ENCODE measurements at regions not wholly inside any gene's neighbourhood (a gene's known extent, or its start where the extent isn't known, plus 50 kb on each side); places are given as distances from the start of the nearest gene placed in this dataset.
"Not testable (repeated sequence)": the region's sequence is repeated elsewhere in the genome, so short reads cannot be mapped to it uniquely, and the experiment has no call there.

GRCh38 chr4:54596201-54596600, 61.6 kb upstream of the KIT start:
- ChIA-PET SMC1A (ENCODE audit: uncharacterized antibody, unreplicated experiment) (no interaction called here), POLR2A (no interaction called here), RAD21 (ENCODE audit: unreplicated experiment) (no interaction called here), CTCF (no interaction called here)
- Histone ChIP-seq H3K9me3 (replicated peaks; ENCODE audit: control insufficient read depth, insufficient read depth, low read length) (no peaks in the 10 kb centered on the region), H3K36me3 (ENCODE audit: control insufficient read depth in 2 of 2, insufficient read depth in 2 of 2, low read length in 1 of 2) (no peaks in the 10 kb centered on the region), H3K27ac (ENCODE audit: control insufficient read depth, insufficient read depth) (no peak overlapping the region), H4K20me1 (ENCODE audit: control insufficient read depth, insufficient read depth) (no peaks in the 10 kb centered on the region), H3K79me2 (ENCODE audit: control insufficient read depth, insufficient read depth, low read length) (no peaks in the 10 kb centered on the region), H3K9ac (ENCODE audit: control insufficient read depth, insufficient read depth, low read length) (no peak overlapping the region), H3K4me3 (no peak overlapping the region), H3K27me3 (replicated peaks in 1 of 2; ENCODE audit: control insufficient read depth in 2 of 2, insufficient read depth in 2 of 2, low read length in 1 of 2) (no peaks in the 10 kb centered on the region), H3K4me2 (ENCODE audit: control insufficient read depth, insufficient read depth) (no peak overlapping the region), H2AFZ (ENCODE audit: control insufficient read depth, low read depth, low read length) (no peak overlapping the region), H3K4me1 (ENCODE audit: control insufficient read depth, insufficient read depth, low read length) (no peaks in the 10 kb centered on the region)
- TF ChIP-seq ZNF274 (IDR thresholded peaks at IDR 0.05; ENCODE audit: insufficient read depth, insufficient read length) (no peak), USF1 (IDR thresholded peaks at IDR 0.05; ENCODE audit: borderline replicate concordance, extremely low read length, insufficient read depth, low read depth, low read length) (no peak), EED (IDR thresholded peaks at IDR 0.05; ENCODE audit: low read depth) (no peak), ZZZ3 (IDR thresholded peaks at IDR 0.05; ENCODE audit: control insufficient read depth, insufficient read length, low read depth) (no peak), ZNF592 (IDR thresholded peaks at IDR 0.05) (no peak)
- FAIRE-seq, result no peak
- DNase-seq (ENCODE audit: low read depth, low spot score), result no peak
- ATAC-seq, result no peak
- in situ Hi-C loops (cut with MboI), result no loop called here
- BruUV-seq (replicated peaks), result no TSS peak
- intact Hi-C loops (cut with micrococcal nuclease; ENCODE audit: unreplicated experiment), result no loop called here
- WGBS (ENCODE audit: insufficient coverage, insufficient replicate concordance, low lambda C conversion rate, missing lambda C conversion rate), result 36% methylated on average over 1 of the region's 1 CpG

GRCh38 chr4:54597678-54598077, 60.1 kb upstream of the KIT start:
- H3K9ac ChIP-seq (ENCODE audit: control insufficient read depth, insufficient read depth, low read length); H3K27ac ChIP-seq (ENCODE audit: control insufficient read depth, insufficient read depth); ATAC-seq; FAIRE-seq; RAD21 ChIA-PET (ENCODE audit: unreplicated experiment); H3K4me1 ChIP-seq (ENCODE audit: control insufficient read depth, insufficient read depth, low read length); H3K27me3 ChIP-seq (replicated peaks in 1 of 2; ENCODE audit: control insufficient read depth in 2 of 2, insufficient read depth in 2 of 2, low read length in 1 of 2); H2AFZ ChIP-seq (ENCODE audit: control insufficient read depth, low read depth, low read length); intact Hi-C loops (cut with micrococcal nuclease; ENCODE audit: unreplicated experiment); SMC1A ChIA-PET (ENCODE audit: uncharacterized antibody, unreplicated experiment); H4K20me1 ChIP-seq (ENCODE audit: control insufficient read depth, insufficient read depth); DNase-seq (ENCODE audit: low read depth, low spot score); H3K4me3 ChIP-seq; POLR2A ChIA-PET; in situ Hi-C loops (cut with MboI); H3K79me2 ChIP-seq (ENCODE audit: control insufficient read depth, insufficient read depth, low read length); H3K36me3 ChIP-seq (ENCODE audit: control insufficient read depth in 2 of 2, insufficient read depth in 2 of 2, low read length in 1 of 2); BruUV-seq (replicated peaks); H3K4me2 ChIP-seq (ENCODE audit: control insufficient read depth, insufficient read depth); H3K9me3 ChIP-seq (replicated peaks; ENCODE audit: control insufficient read depth, insufficient read depth, low read length): not testable (repeated sequence)
- WGBS (ENCODE audit: insufficient coverage, insufficient replicate concordance, low lambda C conversion rate, missing lambda C conversion rate), result 26% methylated on average over 6 of the region's 6 CpGs
- CTCF ChIA-PET, result interaction anchor here (1.0 kb wide), 1 partner anchor 281 kb away, joined by 3 read pairs; no protein-coding TSS in a partner anchor

GRCh38 chr4:54602175-54602574, 55.6 kb upstream of the KIT start:
- H3K4me2 ChIP-seq (ENCODE audit: control insufficient read depth, insufficient read depth); RAD21 ChIA-PET (ENCODE audit: unreplicated experiment); SMC1A ChIA-PET (ENCODE audit: uncharacterized antibody, unreplicated experiment); FAIRE-seq; H2AFZ ChIP-seq (ENCODE audit: control insufficient read depth, low read depth, low read length); H3K4me1 ChIP-seq (ENCODE audit: control insufficient read depth, insufficient read depth, low read length); CTCF ChIA-PET; H3K9me3 ChIP-seq (replicated peaks; ENCODE audit: control insufficient read depth, insufficient read depth, low read length); ATAC-seq; H3K4me3 ChIP-seq; BruUV-seq (replicated peaks); in situ Hi-C loops (cut with MboI); H3K9ac ChIP-seq (ENCODE audit: control insufficient read depth, insufficient read depth, low read length); intact Hi-C loops (cut with micrococcal nuclease; ENCODE audit: unreplicated experiment); DNase-seq (ENCODE audit: low read depth, low spot score); POLR2A ChIA-PET; H3K79me2 ChIP-seq (ENCODE audit: control insufficient read depth, insufficient read depth, low read length); H3K27me3 ChIP-seq (replicated peaks in 1 of 2; ENCODE audit: control insufficient read depth in 2 of 2, insufficient read depth in 2 of 2, low read length in 1 of 2); H4K20me1 ChIP-seq (ENCODE audit: control insufficient read depth, insufficient read depth); H3K27ac ChIP-seq (ENCODE audit: control insufficient read depth, insufficient read depth); H3K36me3 ChIP-seq (ENCODE audit: control insufficient read depth in 2 of 2, insufficient read depth in 2 of 2, low read length in 1 of 2): not testable (repeated sequence)
- WGBS (ENCODE audit: insufficient coverage, insufficient replicate concordance, low lambda C conversion rate, missing lambda C conversion rate), result 63% methylated on average over 4 of the region's 4 CpGs

Data from GM12878 (cell line).